ENCODE measurements at regions not wholly inside any gene's neighbourhood (a gene's known extent, or its start where the extent isn't known, plus 50 kb on each side); places are given as distances from the start of the nearest gene placed in this dataset.

GRCh38 chr1:233516732-233517131 is 97.2 kb upstream of the KCNK1 start:
- no peak for TF ChIP-seq POLR2A (IDR thresholded peaks at IDR 0.05)
- TF ChIP-seq CTCF (IDR thresholded peaks at IDR 0.05): no peak

Data from heart left ventricle (tissue), 13 donors.